GM10248 (cell line): ENCODE measurements at regions not wholly inside any gene's neighbourhood (a gene's known extent, or its start where the extent isn't known, plus 50 kb on each side); places are given as distances from the start of the nearest gene placed in this dataset.

Experiments
- CTCF ChIA-PET: fragments of 300-600 bp; sonication (Branson Sonifier 250); formaldehyde crosslinking; extraction: SDS; loops from one replicate; lab custom pipeline; 2021; ENCODE audit warnings: antibody characterized with exemption; lab: Yijun Ruan, JAX
- POLR2A ChIA-PET: fragments of 350-650 bp; sonication (Branson Sonifier 250); formaldehyde crosslinking; extraction: SDS; loops from one replicate; lab custom pipeline; 2020; ENCODE audit warnings: antibody characterized with exemption; lab: Yijun Ruan, JAX
- DNase-seq: peaks from one replicate; pipeline ENCODE4 v3.0.0; 2012; ENCODE audit errors: extremely low spot score
- TF ChIP-seq, protein P1 (sequence below): IDR thresholded peaks from 2 replicates; pipeline ENCODE4 v1.5.1; 2012; ENCODE audit warnings: mild to moderate bottlenecking, low read depth; ENCODE audit errors: extremely low read depth, missing control alignments, control extremely low read depth

DNA sequence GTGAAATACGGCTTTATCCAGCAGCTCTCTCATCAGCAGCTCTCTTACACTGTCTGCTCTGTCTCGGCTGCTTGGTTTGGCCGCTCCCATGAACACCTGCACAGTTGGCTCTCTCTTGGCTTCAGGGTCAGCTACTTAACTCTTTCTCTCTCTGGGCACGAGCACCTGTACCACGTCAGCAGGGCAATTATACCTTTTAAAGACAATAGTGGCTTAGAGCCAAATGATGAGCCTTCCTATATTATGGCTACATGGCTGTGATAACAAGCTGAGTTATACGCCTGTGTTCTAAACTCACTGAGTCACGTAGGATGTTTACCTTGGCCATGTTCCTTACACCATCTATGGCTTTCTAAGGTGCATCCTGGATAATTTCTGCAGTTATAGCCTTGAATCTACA is 69.2 kb upstream of the CTNND2 start:
- CTCF ChIA-PET, result no interaction called here
- TF ChIP-seq, protein P1, sequence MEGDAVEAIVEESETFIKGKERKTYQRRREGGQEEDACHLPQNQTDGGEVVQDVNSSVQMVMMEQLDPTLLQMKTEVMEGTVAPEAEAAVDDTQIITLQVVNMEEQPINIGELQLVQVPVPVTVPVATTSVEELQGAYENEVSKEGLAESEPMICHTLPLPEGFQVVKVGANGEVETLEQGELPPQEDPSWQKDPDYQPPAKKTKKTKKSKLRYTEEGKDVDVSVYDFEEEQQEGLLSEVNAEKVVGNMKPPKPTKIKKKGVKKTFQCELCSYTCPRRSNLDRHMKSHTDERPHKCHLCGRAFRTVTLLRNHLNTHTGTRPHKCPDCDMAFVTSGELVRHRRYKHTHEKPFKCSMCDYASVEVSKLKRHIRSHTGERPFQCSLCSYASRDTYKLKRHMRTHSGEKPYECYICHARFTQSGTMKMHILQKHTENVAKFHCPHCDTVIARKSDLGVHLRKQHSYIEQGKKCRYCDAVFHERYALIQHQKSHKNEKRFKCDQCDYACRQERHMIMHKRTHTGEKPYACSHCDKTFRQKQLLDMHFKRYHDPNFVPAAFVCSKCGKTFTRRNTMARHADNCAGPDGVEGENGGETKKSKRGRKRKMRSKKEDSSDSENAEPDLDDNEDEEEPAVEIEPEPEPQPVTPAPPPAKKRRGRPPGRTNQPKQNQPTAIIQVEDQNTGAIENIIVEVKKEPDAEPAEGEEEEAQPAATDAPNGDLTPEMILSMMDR, result no peak
- DNase-seq, result no peak
- POLR2A ChIA-PET, result no interaction called here

DNA sequence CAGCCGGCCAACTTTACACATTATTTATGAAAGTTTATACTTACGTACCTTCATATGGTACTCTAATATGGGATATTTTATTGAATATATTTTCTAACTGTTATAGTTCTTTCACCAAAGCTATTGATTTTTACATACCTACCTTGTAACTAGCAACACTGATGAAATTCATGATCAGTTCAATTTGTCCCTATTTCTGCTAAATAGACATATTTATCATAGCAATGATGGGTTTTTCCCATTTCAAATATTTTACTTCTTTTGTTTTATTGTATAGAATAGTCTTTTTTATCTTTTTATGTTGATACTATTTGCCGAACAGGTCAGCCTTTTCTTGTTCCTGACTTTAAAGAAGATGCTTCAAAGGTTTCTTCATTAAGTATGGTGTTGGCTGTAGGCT is 59.0 kb upstream of the CTNND2 start:
- TF ChIP-seq, protein P1, result no peak
- POLR2A ChIA-PET, result no interaction called here
- CTCF ChIA-PET, result no interaction called here
- no peak for DNase-seq

DNA sequence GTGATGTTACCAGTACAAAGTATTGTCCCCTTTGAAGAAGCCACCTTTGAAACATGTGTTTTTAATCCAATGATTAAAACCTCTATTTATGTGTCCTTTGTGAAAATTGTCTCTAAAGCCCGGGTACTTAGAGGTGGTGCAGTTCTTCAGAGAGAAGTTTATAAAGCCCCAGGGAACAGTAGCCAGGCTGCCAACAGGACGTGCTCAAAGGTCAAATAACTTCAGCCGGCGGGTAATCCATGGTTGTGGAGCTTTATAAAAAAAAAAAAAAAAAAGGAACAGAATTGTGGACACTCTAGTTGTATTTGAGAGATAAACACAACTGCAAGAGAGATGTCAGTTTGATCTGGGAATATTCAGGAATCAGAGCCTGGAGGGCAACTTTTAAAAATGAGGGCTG is 57.9 kb upstream of the CTNND2 start:
- ChIA-PET POLR2A (interaction anchor here (0.6 kb wide), 1 partner anchor 394 kb away, joined by 3 read pairs; no protein-coding TSS in a partner anchor), CTCF (no interaction called here)
- DNase-seq, result no peak
- TF ChIP-seq, protein P1, result no peak

DNA sequence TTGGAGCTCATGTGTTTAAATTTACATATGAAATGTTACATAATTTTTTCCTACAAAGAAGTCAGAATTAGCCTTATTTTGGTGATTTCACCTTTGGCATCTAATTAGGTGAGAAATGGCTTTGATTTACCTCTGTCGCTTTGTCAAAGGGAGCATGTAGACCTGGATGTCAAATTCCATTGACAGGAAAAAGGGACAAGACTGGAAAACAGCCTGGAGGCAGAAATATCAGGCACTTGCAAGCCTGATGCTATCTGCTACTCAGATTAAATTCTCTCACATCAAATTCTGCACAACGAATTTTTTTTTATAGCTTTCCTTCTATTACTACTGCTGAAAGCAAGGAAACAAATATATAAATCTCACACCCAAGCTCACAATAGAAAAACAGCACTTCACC is 54.1 kb upstream of the CTNND2 start:
- DNase-seq, result no peak
- POLR2A ChIA-PET, result no interaction called here
- TF ChIP-seq, protein P1, result no peak
- CTCF ChIA-PET, result no interaction called here

DNA sequence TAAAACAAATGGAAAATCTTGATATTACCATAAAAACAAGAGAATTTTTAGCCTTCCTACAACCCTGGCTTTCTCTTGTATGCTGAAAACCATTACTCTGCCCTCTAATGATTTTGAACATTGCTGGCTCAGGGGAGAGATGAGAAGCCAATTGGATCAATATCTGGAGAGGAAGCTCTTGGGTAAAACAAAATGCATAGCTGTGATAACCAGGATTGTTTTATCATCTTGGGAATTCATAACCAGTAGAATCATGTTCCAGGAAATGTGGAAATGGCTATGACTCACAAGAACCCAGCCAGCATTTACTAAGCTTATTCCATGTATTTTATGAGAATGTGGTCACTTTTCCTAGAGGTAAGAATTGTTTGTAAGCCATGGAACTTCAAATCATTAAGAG is 51.1 kb upstream of the CTNND2 start:
- POLR2A ChIA-PET, result no interaction called here
- CTCF ChIA-PET, result no interaction called here
- DNase-seq, result no peak

More for the DNA sequence above, 51.1 kb upstream of the CTNND2 start:
- TF ChIP-seq, protein P1, result no peak
